Naive thymus-derived CD4-positive, alpha-beta T cell (primary cell): ENCODE measurements at regions not wholly inside any gene's neighbourhood (a gene's known extent, or its start where the extent isn't known, plus 50 kb on each side); places are given as distances from the start of the nearest gene placed in this dataset.

Experiments
- ATAC-seq: fragments of 150-1000 bp; cut with Tn5 transposase; 2 replicates; pipeline ENCODE4 v1.10.0; 2021; ENCODE audit warnings: mild to moderate bottlenecking, moderate library complexity
- CTCF ChIA-PET: fragments of 350-600 bp; sonication (Branson Sonifier 250); formaldehyde crosslinking; loops from one replicate; lab custom pipeline; 2021; ENCODE audit warnings: antibody characterized with exemption; lab: Charles Lee
- POLR2A ChIA-PET: fragments of 350-600 bp; sonication (Branson Sonifier 250); formaldehyde crosslinking; loops from one replicate; lab custom pipeline; 2021; ENCODE audit warnings: antibody characterized with exemption, inconsistent platforms; lab: Charles Lee
- DNase-seq, 9 donors: peaks; one replicate each; pipeline versions ENCODE4 v3.0.0 to v3.0.0-alpha.2; 2020 to 2022; ENCODE audit warnings: mixed read lengths in 1 of 9
- H3K27ac ChIP-seq: one replicate; pipeline ENCODE4 v1.7.0; 2013; ENCODE audit warnings: mild to moderate bottlenecking, low read depth, low read length, moderate library complexity
- H3K27me3 ChIP-seq, 2 donors: one replicate each; pipeline ENCODE4 v1.7.0; 2013; ENCODE audit warnings: low read length in 2 of 2, mild to moderate bottlenecking in 2 of 2, moderate library complexity in 2 of 2; ENCODE audit not compliant: control insufficient read depth in 2 of 2, insufficient read depth in 2 of 2
- H3K36me3 ChIP-seq, 3 experiments: 1 replicate in 2 of 3; 2 replicates in 1 of 3; pipeline ENCODE4 v1.7.0; 2013; ENCODE audit warnings: low read length in 3 of 3, mild to moderate bottlenecking in 3 of 3, moderate library complexity in 1 of 3; ENCODE audit not compliant: insufficient read depth in 3 of 3, control insufficient read depth in 2 of 3
- H3K4me1 ChIP-seq, 2 donors: one replicate each; pipeline ENCODE4 v1.7.0; 2013; ENCODE audit warnings: low read length in 2 of 2, mild to moderate bottlenecking in 2 of 2, moderate library complexity in 1 of 2; ENCODE audit not compliant: control insufficient read depth in 2 of 2, insufficient read depth in 2 of 2
- H3K4me3 ChIP-seq: 2 replicates; pipeline ENCODE4 v1.7.0; 2013; ENCODE audit warnings: mild to moderate bottlenecking, low read length
- H3K9me3 ChIP-seq, 3 experiments: 1 replicate in 2 of 3; 2 replicates in 1 of 3; pipeline ENCODE4 v1.7.0; 2013; ENCODE audit warnings: low read length in 3 of 3; ENCODE audit not compliant: control insufficient read depth in 2 of 3
- H3K27ac Mint-ChIP-seq, 9 donors: one replicate each; pipeline ENCODE4 v1.8.0; 2020 to 2022; ENCODE audit warnings: mixed read lengths in 9 of 9, mild to moderate bottlenecking in 8 of 9, moderate library complexity in 5 of 9, inconsistent platforms in 2 of 9
- H3K27me3 Mint-ChIP-seq, 5 donors: one replicate each; pipeline ENCODE4 v1.8.0; 2021 to 2022; ENCODE audit warnings: mixed read lengths in 5 of 5, mild to moderate bottlenecking in 1 of 5
- H3K36me3 Mint-ChIP-seq, 5 donors: one replicate each; pipeline ENCODE4 v1.8.0; 2020 to 2022; ENCODE audit warnings: mixed read lengths in 5 of 5, mild to moderate bottlenecking in 3 of 5, inconsistent platforms in 1 of 5
- H3K4me1 Mint-ChIP-seq, 7 donors: one replicate each; pipeline ENCODE4 v1.8.0; 2020 to 2022; ENCODE audit warnings: mixed read lengths in 7 of 7, mild to moderate bottlenecking in 3 of 7, inconsistent platforms in 1 of 7
- H3K4me3 Mint-ChIP-seq, 10 donors: one replicate each; pipeline ENCODE4 v1.8.0; 2020 to 2022; ENCODE audit warnings: mild to moderate bottlenecking in 10 of 10, mixed read lengths in 10 of 10, moderate library complexity in 6 of 10, inconsistent platforms in 2 of 10
- H3K9me3 Mint-ChIP-seq, 11 donors: one replicate each; pipeline ENCODE4 v1.8.0; 2020 to 2022; ENCODE audit warnings: mixed read lengths in 11 of 11, mild to moderate bottlenecking in 4 of 11, inconsistent platforms in 1 of 11, moderate library complexity in 1 of 11
- intact Hi-C, 2 donors: fragments of 100-400 bp; cut with micrococcal nuclease; formaldehyde crosslinking; loops; one replicate each; pipeline ENCODE4 v1.15.1; 2023

DNA sequence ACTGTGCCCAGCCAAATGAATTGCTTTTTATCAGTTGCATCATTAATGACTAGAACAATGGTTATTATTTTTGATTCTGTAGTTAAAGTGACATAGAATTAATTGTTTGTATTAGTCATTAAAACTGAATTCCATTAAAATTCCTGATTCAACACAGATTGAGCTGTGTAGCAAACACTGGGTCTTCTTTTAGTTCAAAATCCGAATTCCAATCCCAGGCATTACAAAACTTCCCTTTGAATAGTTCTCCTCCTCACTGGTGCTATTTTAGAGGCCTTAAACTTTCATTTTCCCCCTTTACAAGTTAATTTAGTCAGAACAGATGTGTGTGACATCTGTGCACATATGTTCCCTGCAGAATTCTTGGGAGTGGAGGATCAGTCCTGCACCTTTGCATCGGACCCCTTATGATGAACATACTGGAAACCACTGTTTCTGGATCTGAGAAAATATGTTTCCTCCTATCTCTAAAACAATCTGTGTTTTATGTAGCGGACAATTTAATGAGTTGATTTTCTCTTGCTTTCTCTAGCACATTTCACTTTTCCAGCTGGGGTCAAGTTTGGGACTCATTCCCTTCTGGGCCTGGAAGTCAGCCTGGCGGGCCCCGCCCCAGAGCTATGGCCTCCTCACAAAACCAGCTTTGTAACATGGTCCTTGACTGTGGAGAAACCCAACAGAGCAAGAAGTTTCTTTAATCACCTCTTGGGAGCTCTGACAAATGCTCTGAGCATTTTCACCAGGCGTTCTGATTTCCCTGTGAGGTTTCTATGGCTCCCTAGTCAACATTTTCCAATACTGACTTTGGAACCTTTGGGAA is 87.9 kb upstream of the MAMDC2 start:
- Histone ChIP-seq H3K27me3 (peaks cover 0 to 3% of the 10 kb centered on the region in 2 donors), H3K4me3 (no peak overlapping the region), H3K4me1 (no peaks in the 10 kb centered on the region), H3K27ac (no peak overlapping the region), H3K36me3 (no peaks in the 10 kb centered on the region), H3K9me3 (no peaks in the 10 kb centered on the region)
- DNase-seq (no peak), ATAC-seq (no peak)
- POLR2A ChIA-PET: no interaction called here
- Mint-ChIP-seq H3K4me3 (no peak overlapping the region), H3K27ac (no peak overlapping the region), H3K27me3 (peaks cover 16 to 39% (median 19%) of the 10 kb centered on the region in 5 donors), H3K36me3 (no peaks in the 10 kb centered on the region), H3K9me3 (peaks cover 0 to 6% (median 2%) of the 10 kb centered on the region in 11 donors), H3K4me1 (no peaks in the 10 kb centered on the region)
- intact Hi-C loops: no loop called here
- CTCF ChIA-PET: no interaction called here

GRCh38 chr9:69961843-69962242 is 81.8 kb upstream of the MAMDC2 start:
- Mint-ChIP-seq H3K4me3 (no peak overlapping the region), H3K27me3 (peaks cover 6 to 25% (median 16%) of the 10 kb centered on the region in 5 donors), H3K36me3 (no peaks in the 10 kb centered on the region), H3K4me1 (no peaks in the 10 kb centered on the region), H3K9me3 (peaks cover 0 to 1% (median 0%) of the 10 kb centered on the region in 11 donors), H3K27ac (no peak overlapping the region)
- Histone ChIP-seq H3K27me3 (peaks cover 0 to 3% of the 10 kb centered on the region in 2 donors), H3K9me3 (no peaks in the 10 kb centered on the region), H3K4me1 (no peaks in the 10 kb centered on the region), H3K27ac (no peak overlapping the region), H3K4me3 (no peak overlapping the region), H3K36me3 (no peaks in the 10 kb centered on the region)
- intact Hi-C loops: no loop called here
- ATAC-seq: no peak
- no peak for DNase-seq
- ChIA-PET CTCF (no interaction called here), POLR2A (no interaction called here)

DNA sequence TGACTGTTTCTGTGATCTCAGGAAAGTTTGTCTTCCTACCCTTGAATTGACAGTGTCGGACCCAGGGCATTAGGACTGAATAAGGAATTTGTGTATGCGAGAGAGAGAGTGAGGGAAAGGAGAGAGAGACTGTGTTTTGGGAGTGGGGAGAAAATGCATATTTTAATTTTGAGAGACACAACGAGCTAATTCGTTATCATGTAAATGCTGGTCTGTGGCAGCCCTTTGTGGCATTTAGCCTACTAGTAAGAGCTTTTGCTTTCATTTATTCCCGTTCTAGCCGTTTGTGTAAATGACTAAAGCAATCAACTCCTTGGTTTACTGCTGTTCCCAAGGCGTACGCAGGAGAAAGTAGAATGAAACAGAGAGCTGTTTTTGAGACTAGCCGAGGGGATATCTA is 79.8 kb upstream of the MAMDC2 start:
- H3K27ac ChIP-seq: no peak overlapping the region
- peaks cover 6 to 20% (median 16%) of the 10 kb centered on the region in 5 donors for H3K27me3 Mint-ChIP-seq
- intact Hi-C loops: no loop called here
- no peaks in the 10 kb centered on the region for H3K4me1 ChIP-seq
- H3K9me3 Mint-ChIP-seq: peaks cover 0 to 1% (median 0%) of the 10 kb centered on the region in 11 donors
- H3K4me3 Mint-ChIP-seq: no peak overlapping the region
- H3K4me3 ChIP-seq: no peak overlapping the region
- no peak for ATAC-seq
- H3K36me3 ChIP-seq: no peaks in the 10 kb centered on the region
- no peak for DNase-seq
- ChIA-PET CTCF (no interaction called here), POLR2A (no interaction called here)
- no peaks in the 10 kb centered on the region for H3K4me1 Mint-ChIP-seq
- no peaks in the 10 kb centered on the region for H3K36me3 Mint-ChIP-seq
- H3K27me3 ChIP-seq: no peaks in the 10 kb centered on the region
- no peak overlapping the region for H3K27ac Mint-ChIP-seq
- H3K9me3 ChIP-seq: no peaks in the 10 kb centered on the region

- ChIA-PET POLR2A (no interaction called here), CTCF (no interaction called here)
- ATAC-seq: no peak
- no peaks in the 10 kb centered on the region for H3K9me3 ChIP-seq
- no peaks in the 10 kb centered on the region for H3K4me1 Mint-ChIP-seq
- H3K4me1 ChIP-seq: no peaks in the 10 kb centered on the region
- no peak for DNase-seq
- no peak overlapping the region for H3K27ac Mint-ChIP-seq
- no peaks in the 10 kb centered on the region for H3K27me3 ChIP-seq
- H3K9me3 Mint-ChIP-seq: peaks cover 0 to 1% (median 0%) of the 10 kb centered on the region in 11 donors
- H3K36me3 Mint-ChIP-seq: no peaks in the 10 kb centered on the region
- H3K36me3 ChIP-seq: no peaks in the 10 kb centered on the region
- no peak overlapping the region for H3K4me3 ChIP-seq
- peaks cover 6 to 20% (median 14%) of the 10 kb centered on the region in 5 donors for H3K27me3 Mint-ChIP-seq
- H3K27ac ChIP-seq: no peak overlapping the region
- no peak overlapping the region for H3K4me3 Mint-ChIP-seq
- intact Hi-C loops: no loop called here
These were observed 79.2 kb upstream of the MAMDC2 start for GRCh38 chr9:69964446-69964845.

DNA sequence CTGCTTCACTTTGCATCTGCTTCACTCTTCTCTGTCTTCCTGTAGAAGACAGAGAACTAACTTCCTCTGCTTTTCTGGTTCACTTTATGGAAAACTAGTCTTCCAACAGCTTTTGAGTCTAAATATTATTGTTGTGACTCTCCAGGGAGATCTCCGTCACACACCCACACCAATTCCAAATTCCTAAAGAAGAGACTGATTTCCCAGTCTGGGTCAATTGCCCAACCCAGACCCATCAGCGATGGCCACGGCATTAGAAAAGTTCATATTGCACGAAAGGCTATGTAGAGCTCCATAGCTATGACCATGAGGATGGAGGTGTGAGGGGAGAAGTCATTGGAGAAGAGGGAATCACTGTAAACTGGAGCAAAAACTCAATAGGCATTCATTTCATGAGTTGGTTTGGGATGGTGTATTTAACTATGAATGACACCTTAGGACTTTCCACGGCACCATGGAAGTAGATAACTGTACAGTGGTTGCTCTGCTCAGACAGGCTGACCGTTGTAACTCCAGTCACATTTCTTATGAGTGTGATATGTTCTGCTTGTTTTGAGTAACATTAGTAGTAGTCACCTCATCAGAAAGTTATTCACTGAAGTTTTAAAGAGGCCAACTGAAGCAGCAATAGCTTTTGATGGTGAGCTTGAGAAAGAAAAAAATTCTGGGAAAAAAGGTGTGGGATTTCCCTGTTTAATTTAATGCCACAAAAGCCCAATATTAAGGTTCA is 78.1 kb upstream of the MAMDC2 start:
- H3K4me3 Mint-ChIP-seq: no peak overlapping the region
- H3K27me3 Mint-ChIP-seq: peaks cover 6 to 15% (median 11%) of the 10 kb centered on the region in 5 donors
- H3K36me3 ChIP-seq: no peaks in the 10 kb centered on the region
- H3K4me1 ChIP-seq: no peaks in the 10 kb centered on the region
- POLR2A ChIA-PET: no interaction called here
- H3K9me3 Mint-ChIP-seq: peaks cover 0 to 1% (median 0%) of the 10 kb centered on the region in 11 donors
- H3K27ac ChIP-seq: no peak overlapping the region
- DNase-seq (no peak), ATAC-seq (no peak)
- no peaks in the 10 kb centered on the region for H3K36me3 Mint-ChIP-seq
- intact Hi-C loops: no loop called here
- H3K9me3 ChIP-seq: no peaks in the 10 kb centered on the region
- H3K27me3 ChIP-seq: no peaks in the 10 kb centered on the region
- H3K27ac Mint-ChIP-seq: no peak overlapping the region
- H3K4me1 Mint-ChIP-seq: no peaks in the 10 kb centered on the region
- no peak overlapping the region for H3K4me3 ChIP-seq
- CTCF ChIA-PET: interaction anchor here (0.7 kb wide), 1 partner anchor 386 kb away, joined by 3 read pairs; no protein-coding TSS in a partner anchor

- DNase-seq (no peak), ATAC-seq (no peak)
- Mint-ChIP-seq H3K4me1 (peaks cover 0 to 4% (median 0%) of the 10 kb centered on the region in 7 donors), H3K9me3 (peaks cover 0 to 1% (median 0%) of the 10 kb centered on the region in 11 donors), H3K4me3 (no peak overlapping the region), H3K27ac (no peak overlapping the region), H3K27me3 (peaks cover 4 to 9% (median 5%) of the 10 kb centered on the region in 5 donors), H3K36me3 (no peaks in the 10 kb centered on the region)
- Histone ChIP-seq H3K27ac (no peak overlapping the region), H3K4me3 (no peak overlapping the region), H3K27me3 (no peaks in the 10 kb centered on the region), H3K9me3 (no peaks in the 10 kb centered on the region), H3K4me1 (no peaks in the 10 kb centered on the region), H3K36me3 (no peaks in the 10 kb centered on the region)
- intact Hi-C loops: no loop called here
- CTCF ChIA-PET: no interaction called here
- POLR2A ChIA-PET: no interaction called here
These were observed 76.3 kb upstream of the MAMDC2 start for GRCh38 chr9:69967344-69967743.
